PFSK-1 (cell line): ENCODE measurements at regions not wholly inside any gene's neighbourhood (a gene's known extent, or its start where the extent isn't known, plus 50 kb on each side); places are given as distances from the start of the nearest gene placed in this dataset.

Source experiments
- FOXP2 ChIP-seq: optimal IDR thresholded peaks from 2 replicates; pipeline ENCODE3; 2011; ENCODE audit warnings: borderline replicate concordance, control low read depth, inconsistent platforms; ENCODE audit not compliant: insufficient read depth; ENCODE audit errors: extremely low read length, extremely low read depth
- POLR2AphosphoS5 ChIP-seq: IDR thresholded peaks from 2 replicates; pipeline ENCODE4 v1.6.1; 2012; ENCODE audit warnings: low read depth, mild to moderate bottlenecking, control low read depth, low read length, moderate library complexity
- REST ChIP-seq, 2 experiments: IDR thresholded peaks; 2 replicates each; pipeline versions ENCODE4 v1.6.1 to v1.8.0; 2011 to 2012; ENCODE audit warnings: low read depth in 2 of 2, low read length in 2 of 2, control low read depth in 1 of 2, inconsistent platforms in 1 of 2, mild to moderate bottlenecking in 1 of 2, moderate library complexity in 1 of 2; ENCODE audit not compliant: insufficient read depth in 1 of 2
- SIN3A ChIP-seq: IDR thresholded peaks from 2 replicates; pipeline ENCODE4 v1.6.1; 2012; ENCODE audit warnings: mild to moderate bottlenecking, low read length, moderate library complexity, borderline replicate concordance; ENCODE audit not compliant: insufficient read depth
- TAF1 ChIP-seq: IDR thresholded peaks from 2 replicates; pipeline ENCODE4 v1.6.1; 2012; ENCODE audit warnings: low read length, control low read depth, borderline replicate concordance; ENCODE audit not compliant: insufficient read depth

GRCh38 chr1:112092656-112093371 lies 103.3 kb upstream of the KCND3 start:
- TF ChIP-seq TAF1, result no peak
- no peak for TF ChIP-seq SIN3A
- no peak for TF ChIP-seq REST (IDR thresholded peaks at IDR 0.05; ENCODE audit: insufficient read depth in 1 of 2, low read depth in 2 of 2, low read length in 2 of 2)
- no peak for TF ChIP-seq FOXP2
- TF ChIP-seq POLR2AphosphoS5, result no peak

GRCh38 chr1:112093372-112093694 lies 103.9 kb upstream of the KCND3 start:
- TF ChIP-seq REST (IDR thresholded peaks at IDR 0.05; ENCODE audit: insufficient read depth in 1 of 2, low read depth in 2 of 2, low read length in 2 of 2), result no peak
- TF ChIP-seq FOXP2, result no peak
- no peak for TF ChIP-seq TAF1
- no peak for TF ChIP-seq SIN3A
- no peak for TF ChIP-seq POLR2AphosphoS5

- TF ChIP-seq SIN3A, result no peak
- no peak for TF ChIP-seq POLR2AphosphoS5
- TF ChIP-seq REST (IDR thresholded peaks at IDR 0.05; ENCODE audit: insufficient read depth in 1 of 2, low read depth in 2 of 2, low read length in 2 of 2), result no peak
- TF ChIP-seq FOXP2, result no peak
- TF ChIP-seq TAF1, result no peak
These were observed 110.5 kb upstream of the KCND3 start for GRCh38 chr1:112099979-112100378.

GRCh38 chr1:112105557-112105956 lies 116.1 kb upstream of the KCND3 start:
- no peak for TF ChIP-seq FOXP2
- no peak for TF ChIP-seq REST (IDR thresholded peaks at IDR 0.05; ENCODE audit: insufficient read depth in 1 of 2, low read depth in 2 of 2, low read length in 2 of 2)
- no peak for TF ChIP-seq SIN3A
- no peak for TF ChIP-seq TAF1
- no peak for TF ChIP-seq POLR2AphosphoS5

- TF ChIP-seq TAF1 (no peak), REST (IDR thresholded peaks at IDR 0.05; ENCODE audit: insufficient read depth in 1 of 2, low read depth in 2 of 2, low read length in 2 of 2) (no peak), SIN3A (no peak), POLR2AphosphoS5 (no peak), FOXP2 (no peak)
These were observed 120.6 kb upstream of the KCND3 start for GRCh38 chr1:112110031-112110430.
